Mesodermal cell (in vitro differentiated cells): ENCODE measurements at regions not wholly inside any gene's neighbourhood (a gene's known extent, or its start where the extent isn't known, plus 50 kb on each side); places are given as distances from the start of the nearest gene placed in this dataset.
"Not testable (repeated sequence)": the region's sequence is repeated elsewhere in the genome, so short reads cannot be mapped to it uniquely, and the experiment has no call there.

Experiments used
- H3K27ac ChIP-seq: 2 replicates; pipeline ENCODE4 v1.7.0; 2013; ENCODE audit warnings: mild to moderate bottlenecking, low read depth, low read length, moderate library complexity; ENCODE audit not compliant: severe bottlenecking
- H3K36me3 ChIP-seq: 2 replicates; pipeline ENCODE4 v1.7.1; 2013; ENCODE audit warnings: mild to moderate bottlenecking, low read length, moderate library complexity; ENCODE audit not compliant: control insufficient read depth, insufficient read depth
- H3K4me1 ChIP-seq: one replicate; pipeline ENCODE4 v1.7.1; 2013; ENCODE audit warnings: mild to moderate bottlenecking, low read length; ENCODE audit not compliant: insufficient read depth, control insufficient read depth, poor library complexity, severe bottlenecking
- H3K4me3 ChIP-seq: 2 replicates; pipeline ENCODE4 v1.7.0; 2013; ENCODE audit warnings: low read length, control low read depth, mild to moderate bottlenecking; ENCODE audit not compliant: insufficient read depth, poor library complexity, severe bottlenecking; ENCODE audit errors: extremely low read depth
- H3K9me3 ChIP-seq: 2 replicates; pipeline ENCODE4 v1.7.1; 2013; ENCODE audit warnings: mild to moderate bottlenecking, low read length, moderate library complexity; ENCODE audit not compliant: control insufficient read depth
- WGBS, 2 experiments: methylation state at CpG; one replicate each; pipeline ENCODE4 v1.1.5; 2013; ENCODE audit warnings: missing lambda C conversion rate in 2 of 2; ENCODE audit not compliant: insufficient coverage in 2 of 2; 5-methylcytosine and 5-hydroxymethylcytosine counted together

GRCh38 chr4:111108153-111108552 lies 485.3 kb upstream of the PITX2 start:
- 83% methylated on average over 1 of the region's 1 CpG; no CpG with 5 or more reads in 1 of the 2 experiments for WGBS, 2 experiments
- Histone ChIP-seq H3K27ac (no peak overlapping the region), H3K4me3 (no peak overlapping the region), H3K36me3 (no peaks in the 10 kb centered on the region), H3K9me3 (no peaks in the 10 kb centered on the region), H3K4me1 (no peaks in the 10 kb centered on the region)

- H3K36me3 ChIP-seq: no peaks in the 10 kb centered on the region
- WGBS, 2 experiments: no CpG with 5 or more reads among the region's 3 CpGs
- no peaks in the 10 kb centered on the region for H3K4me1 ChIP-seq
- H3K27ac ChIP-seq: no peak overlapping the region
- H3K4me3 ChIP-seq: no peak overlapping the region
- no peaks in the 10 kb centered on the region for H3K9me3 ChIP-seq
Observed at GRCh38 chr4:111113591-111113990, 490.7 kb upstream of the PITX2 start.

GRCh38 chr4:111115881-111116280 lies 493.0 kb upstream of the PITX2 start:
- H3K9me3 ChIP-seq: no peaks in the 10 kb centered on the region
- H3K4me3 ChIP-seq: no peak overlapping the region
- H3K27ac ChIP-seq: no peak overlapping the region
- no peaks in the 10 kb centered on the region for H3K36me3 ChIP-seq
- peaks cover 7% of the 10 kb centered on the region for H3K4me1 ChIP-seq
- 80 to 100% methylated on average over 1 to 2 of the region's 4 CpGs for WGBS, 2 experiments

GRCh38 chr4:111120191-111120590 lies 497.3 kb upstream of the PITX2 start:
- peaks cover 8% of the 10 kb centered on the region for H3K4me1 ChIP-seq
- no peaks in the 10 kb centered on the region for H3K36me3 ChIP-seq
- H3K9me3 ChIP-seq: no peaks in the 10 kb centered on the region
- peak overlapping the region; percentile 17 for H3K27ac ChIP-seq
- no peak overlapping the region for H3K4me3 ChIP-seq

GRCh38 chr4:111126340-111126739 lies 503.5 kb upstream of the PITX2 start:
- no peak overlapping the region for H3K4me3 ChIP-seq
- WGBS, 2 experiments: 95 to 100% methylated on average over 1 to 2 of the region's 2 CpGs

GRCh38 chr4:111127841-111128240 lies 505.0 kb upstream of the PITX2 start:
- no peaks in the 10 kb centered on the region for H3K4me1 ChIP-seq
- no peak overlapping the region for H3K27ac ChIP-seq
- H3K4me3 ChIP-seq: no peak overlapping the region
- no peaks in the 10 kb centered on the region for H3K9me3 ChIP-seq
- no peaks in the 10 kb centered on the region for H3K36me3 ChIP-seq
- 93 to 96% methylated on average over 3 of the region's 5 CpGs for WGBS, 2 experiments

More at GRCh38 chr4:111126340-111126739, 503.5 kb upstream of the PITX2 start:
- Histone ChIP-seq H3K27ac (no peak overlapping the region), H3K9me3 (no peaks in the 10 kb centered on the region), H3K36me3 (no peaks in the 10 kb centered on the region), H3K4me1 (no peaks in the 10 kb centered on the region)

GRCh38 chr4:111128327-111128726 lies 505.4 kb upstream of the PITX2 start:
- Histone ChIP-seq H3K4me3 (no peak overlapping the region), H3K9me3 (no peaks in the 10 kb centered on the region), H3K4me1 (no peaks in the 10 kb centered on the region), H3K36me3 (no peaks in the 10 kb centered on the region), H3K27ac (no peak overlapping the region)
- no CpG with 5 or more reads among the region's 1 CpG for WGBS, 2 experiments

- H3K36me3 ChIP-seq: no peaks in the 10 kb centered on the region
- no peak overlapping the region for H3K27ac ChIP-seq
- no peak overlapping the region for H3K4me3 ChIP-seq
- H3K9me3 ChIP-seq: no peaks in the 10 kb centered on the region
- no peaks in the 10 kb centered on the region for H3K4me1 ChIP-seq
- WGBS, 2 experiments: 88% methylated on average over 1 of the region's 1 CpG; no CpG with 5 or more reads in 1 of the 2 experiments
Observed at GRCh38 chr4:111136438-111136837, 513.6 kb upstream of the PITX2 start.

- no peaks in the 10 kb centered on the region for H3K9me3 ChIP-seq
- no peak overlapping the region for H3K27ac ChIP-seq
- no peak overlapping the region for H3K4me3 ChIP-seq
- H3K36me3 ChIP-seq: no peaks in the 10 kb centered on the region
- H3K4me1 ChIP-seq: no peaks in the 10 kb centered on the region
Observed at GRCh38 chr4:111136967-111137366, 514.1 kb upstream of the PITX2 start.

- H3K4me1 ChIP-seq: no peaks in the 10 kb centered on the region
- H3K4me3 ChIP-seq: no peak overlapping the region
- no peaks in the 10 kb centered on the region for H3K36me3 ChIP-seq
- H3K27ac ChIP-seq: no peak overlapping the region
- no peaks in the 10 kb centered on the region for H3K9me3 ChIP-seq
Observed at GRCh38 chr4:111143510-111143909, 520.6 kb upstream of the PITX2 start.

GRCh38 chr4:111154934-111155333 lies 532.1 kb upstream of the PITX2 start:
- Histone ChIP-seq H3K9me3 (peaks cover 12% of the 10 kb centered on the region), H3K36me3 (no peaks in the 10 kb centered on the region), H3K4me3 (no peak overlapping the region), H3K4me1 (no peaks in the 10 kb centered on the region), H3K27ac (no peak overlapping the region)
- WGBS, 2 experiments: 86 to 100% methylated on average over 1 to 6 of the region's 6 CpGs

- H3K36me3 ChIP-seq, H3K4me1 ChIP-seq, H3K4me3 ChIP-seq, H3K9me3 ChIP-seq, H3K27ac ChIP-seq: not testable (repeated sequence)
- WGBS, 2 experiments: 50 to 56% methylated on average over 4 of the region's 4 CpGs
Observed at GRCh38 chr4:111164556-111164955, 541.7 kb upstream of the PITX2 start.
